MM.1S (cell line): ENCODE measurements at regions not wholly inside any gene's neighbourhood (a gene's known extent, or its start where the extent isn't known, plus 50 kb on each side); places are given as distances from the start of the nearest gene placed in this dataset.

ENCODE experiments used
- EZH2 ChIP-seq: fragments of 300-600 bp; sonication (generic); optimal IDR thresholded peaks from 2 replicates; pipeline ENCODE3; 2017; ENCODE audit warnings: low read depth, mild to moderate bottlenecking, antibody characterized with exemption, low read length, mixed read lengths
- EZH2phosphoT487 ChIP-seq: fragments of 300-600 bp; sonication (generic); IDR thresholded peaks from 2 replicates; pipeline ENCODE4 v1.6.1; 2018; ENCODE audit warnings: antibody characterized with exemption, low read length
- TF ChIP-seq, protein P1 (sequence below): fragments of 300-600 bp; sonication (generic); IDR thresholded peaks from 2 replicates; pipeline ENCODE4 v1.5.1; 2016; ENCODE audit warnings: antibody characterized with exemption, low read length, mixed read lengths

DNA sequence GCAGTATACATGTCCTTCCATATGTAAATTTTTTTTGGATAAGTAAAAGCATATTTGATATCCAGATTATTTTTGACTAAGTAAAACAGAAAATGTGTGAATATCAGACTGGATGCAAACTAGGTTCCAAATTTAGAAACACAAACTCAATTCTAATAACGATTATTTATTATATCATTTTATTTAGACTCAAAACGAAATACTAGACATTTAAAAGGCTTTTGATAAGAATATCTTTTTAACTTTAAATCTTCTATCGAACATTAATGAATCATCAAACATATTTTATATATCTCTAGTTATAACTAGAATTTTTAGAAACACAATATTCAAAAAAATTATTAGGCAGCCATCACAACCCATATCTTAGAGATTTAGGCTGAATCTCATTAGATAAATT, 195.2 kb upstream of the KCND2 start:
- TF ChIP-seq, protein P1, sequence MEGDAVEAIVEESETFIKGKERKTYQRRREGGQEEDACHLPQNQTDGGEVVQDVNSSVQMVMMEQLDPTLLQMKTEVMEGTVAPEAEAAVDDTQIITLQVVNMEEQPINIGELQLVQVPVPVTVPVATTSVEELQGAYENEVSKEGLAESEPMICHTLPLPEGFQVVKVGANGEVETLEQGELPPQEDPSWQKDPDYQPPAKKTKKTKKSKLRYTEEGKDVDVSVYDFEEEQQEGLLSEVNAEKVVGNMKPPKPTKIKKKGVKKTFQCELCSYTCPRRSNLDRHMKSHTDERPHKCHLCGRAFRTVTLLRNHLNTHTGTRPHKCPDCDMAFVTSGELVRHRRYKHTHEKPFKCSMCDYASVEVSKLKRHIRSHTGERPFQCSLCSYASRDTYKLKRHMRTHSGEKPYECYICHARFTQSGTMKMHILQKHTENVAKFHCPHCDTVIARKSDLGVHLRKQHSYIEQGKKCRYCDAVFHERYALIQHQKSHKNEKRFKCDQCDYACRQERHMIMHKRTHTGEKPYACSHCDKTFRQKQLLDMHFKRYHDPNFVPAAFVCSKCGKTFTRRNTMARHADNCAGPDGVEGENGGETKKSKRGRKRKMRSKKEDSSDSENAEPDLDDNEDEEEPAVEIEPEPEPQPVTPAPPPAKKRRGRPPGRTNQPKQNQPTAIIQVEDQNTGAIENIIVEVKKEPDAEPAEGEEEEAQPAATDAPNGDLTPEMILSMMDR, result no peak
- TF ChIP-seq EZH2, result no peak
- TF ChIP-seq EZH2phosphoT487, result no peak
